Hepatocyte (in vitro differentiated cells): ENCODE measurements at regions not wholly inside any gene's neighbourhood (a gene's known extent, or its start where the extent isn't known, plus 50 kb on each side); places are given as distances from the start of the nearest gene placed in this dataset.

Experiments
- EZH2 ChIP-seq: fragments of 200-600 bp; sonication (generic); IDR thresholded peaks from 2 replicates; pipeline ENCODE4 v1.6.1; 2016; ENCODE audit warnings: antibody characterized with exemption, mild to moderate bottlenecking, borderline replicate concordance
- EZH2phosphoT487 ChIP-seq: fragments of 200-600 bp; sonication (generic); IDR thresholded peaks from one replicate; pipeline ENCODE4 v1.6.1; 2018; ENCODE audit warnings: antibody characterized with exemption, mild to moderate bottlenecking, low read depth, moderate library complexity; ENCODE audit not compliant: unreplicated experiment, severe bottlenecking
- TF ChIP-seq, protein P1 (sequence below): fragments of 200-600 bp; sonication (generic); IDR thresholded peaks from 2 replicates; pipeline ENCODE4 v1.5.1; 2016; ENCODE audit warnings: antibody characterized with exemption, mild to moderate bottlenecking; ENCODE audit not compliant: poor library complexity

DNA sequence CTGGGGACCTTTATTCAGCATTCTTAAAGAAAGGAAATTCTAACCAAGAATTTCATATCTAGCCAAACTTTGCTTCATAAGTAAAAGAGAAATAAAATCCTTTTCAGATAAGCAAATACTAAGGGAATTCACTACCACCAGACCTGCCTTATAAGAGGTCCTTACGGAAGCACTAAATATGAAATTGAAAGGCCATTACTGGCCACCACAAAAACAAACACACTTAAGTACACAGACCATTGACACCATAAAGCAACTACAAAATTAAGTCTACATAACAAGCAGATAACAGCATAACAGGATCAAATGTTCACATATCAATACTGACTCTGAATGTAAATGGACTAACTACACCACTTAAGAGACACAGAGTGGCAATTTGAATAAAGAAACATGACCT lies 361.4 kb upstream of the POU5F2 start:
- TF ChIP-seq EZH2phosphoT487 (no peak), EZH2 (no peak)
- TF ChIP-seq, protein P1, sequence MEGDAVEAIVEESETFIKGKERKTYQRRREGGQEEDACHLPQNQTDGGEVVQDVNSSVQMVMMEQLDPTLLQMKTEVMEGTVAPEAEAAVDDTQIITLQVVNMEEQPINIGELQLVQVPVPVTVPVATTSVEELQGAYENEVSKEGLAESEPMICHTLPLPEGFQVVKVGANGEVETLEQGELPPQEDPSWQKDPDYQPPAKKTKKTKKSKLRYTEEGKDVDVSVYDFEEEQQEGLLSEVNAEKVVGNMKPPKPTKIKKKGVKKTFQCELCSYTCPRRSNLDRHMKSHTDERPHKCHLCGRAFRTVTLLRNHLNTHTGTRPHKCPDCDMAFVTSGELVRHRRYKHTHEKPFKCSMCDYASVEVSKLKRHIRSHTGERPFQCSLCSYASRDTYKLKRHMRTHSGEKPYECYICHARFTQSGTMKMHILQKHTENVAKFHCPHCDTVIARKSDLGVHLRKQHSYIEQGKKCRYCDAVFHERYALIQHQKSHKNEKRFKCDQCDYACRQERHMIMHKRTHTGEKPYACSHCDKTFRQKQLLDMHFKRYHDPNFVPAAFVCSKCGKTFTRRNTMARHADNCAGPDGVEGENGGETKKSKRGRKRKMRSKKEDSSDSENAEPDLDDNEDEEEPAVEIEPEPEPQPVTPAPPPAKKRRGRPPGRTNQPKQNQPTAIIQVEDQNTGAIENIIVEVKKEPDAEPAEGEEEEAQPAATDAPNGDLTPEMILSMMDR: no peak
